HCT116 (cell line): ENCODE measurements at regions not wholly inside any gene's neighbourhood (a gene's known extent, or its start where the extent isn't known, plus 50 kb on each side); places are given as distances from the start of the nearest gene placed in this dataset.

Source experiments
- EZH2 ChIP-seq: fragments of 200-600 bp; sonication (generic); IDR thresholded peaks from 2 replicates; pipeline ENCODE4 v1.6.1; 2017; ENCODE audit warnings: antibody characterized with exemption, mixed run types
- EZH2phosphoT487 ChIP-seq: fragments of 200-600 bp; IDR thresholded peaks from 2 replicates; pipeline ENCODE4 v1.6.1; 2018; ENCODE audit warnings: antibody characterized with exemption, borderline replicate concordance
- POLR2A ChIP-seq: IDR thresholded peaks from 2 replicates; pipeline ENCODE4 v1.7.0; 2011; ENCODE audit warnings: borderline replicate concordance; ENCODE audit not compliant: insufficient read depth, insufficient read length; ENCODE audit errors: extremely low read depth
- POLR2AphosphoS5 ChIP-seq: IDR thresholded peaks from 2 replicates; pipeline ENCODE4 v1.6.1; 2011; ENCODE audit warnings: mild to moderate bottlenecking, low read depth, low read length, moderate library complexity
- TCF7L2 ChIP-seq: IDR thresholded peaks from 2 replicates; pipeline ENCODE4 v1.7.0; 2011; ENCODE audit warnings: borderline replicate concordance, inconsistent platforms; ENCODE audit not compliant: insufficient read depth, insufficient read length; ENCODE audit errors: extremely low read depth
- ZNF274 ChIP-seq: fragments of 200-500 bp; sonication (Bioruptor generic); IDR thresholded peaks from 2 replicates; pipeline ENCODE4 v1.6.1; 2014; ENCODE audit warnings: mild to moderate bottlenecking, low read depth, low read length, inconsistent platforms
- TF ChIP-seq, protein P1 (sequence below): IDR thresholded peaks from 2 replicates; pipeline ENCODE4 v1.6.1; 2012
- TF ChIP-seq, protein P2 (sequence below), 3 experiments: fragments of 200-600 bp in 1 of 3; sonication (generic) in 1 of 3; IDR thresholded peaks in 2 of 3; conservative IDR thresholded peaks in 1 of 3; 2 replicates each; pipeline ENCODE4 v1.5.1; 2012 to 2017; ENCODE audit warnings: low read depth in 2 of 3, low read length in 2 of 3, antibody characterized with exemption in 1 of 3, borderline replicate concordance in 1 of 3, control low read depth in 1 of 3, mild to moderate bottlenecking in 1 of 3, mixed read lengths in 1 of 3, mixed run types in 1 of 3, moderate library complexity in 1 of 3; ENCODE audit not compliant: insufficient read depth in 1 of 3
- TF ChIP-seq, protein P3 (sequence below): IDR thresholded peaks from 2 replicates; pipeline ENCODE4 v1.6.1; 2012; ENCODE audit warnings: low read depth

DNA sequence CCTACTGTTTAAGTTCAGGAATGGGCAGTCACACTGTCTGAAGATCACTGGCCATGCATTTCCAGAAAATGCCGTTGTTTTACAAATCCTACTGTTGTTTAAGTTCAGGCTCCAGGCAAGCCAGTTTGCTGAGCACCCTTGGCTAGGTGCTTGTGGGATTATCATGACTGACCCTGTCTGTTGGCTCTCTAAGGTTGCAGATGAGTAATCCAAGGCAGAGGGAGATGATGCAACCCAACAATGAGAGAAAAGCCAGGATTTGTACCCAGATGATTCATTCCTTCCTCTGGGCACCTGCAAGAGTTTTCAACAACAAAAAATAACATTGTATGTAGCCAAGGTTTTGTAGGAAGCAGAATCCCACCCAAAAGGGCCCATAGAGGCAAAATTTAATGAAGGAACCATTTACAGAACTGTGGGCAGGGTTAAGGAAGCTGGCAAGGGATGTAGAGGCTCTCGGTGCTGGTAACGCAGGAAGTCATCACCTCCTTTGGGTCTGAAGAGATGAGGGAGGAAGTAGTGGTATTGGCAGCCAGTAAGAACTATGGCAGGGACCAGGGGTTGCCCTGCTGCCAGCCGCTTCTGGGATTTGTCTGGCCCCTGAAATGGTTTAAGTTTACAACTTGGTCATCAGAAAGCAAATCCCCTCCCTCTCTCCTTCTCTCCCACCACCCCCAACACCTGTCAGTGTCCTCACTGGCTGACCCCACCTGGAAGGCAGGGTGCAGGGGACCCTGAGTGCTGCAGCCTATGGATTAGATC lies 54.8 kb downstream of the MSX1 start:
- no peak for TF ChIP-seq EZH2phosphoT487
- no peak for TF ChIP-seq EZH2
- no peak for TF ChIP-seq POLR2AphosphoS5
- TF ChIP-seq, protein P1, sequence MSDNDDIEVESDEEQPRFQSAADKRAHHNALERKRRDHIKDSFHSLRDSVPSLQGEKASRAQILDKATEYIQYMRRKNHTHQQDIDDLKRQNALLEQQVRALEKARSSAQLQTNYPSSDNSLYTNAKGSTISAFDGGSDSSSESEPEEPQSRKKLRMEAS, result no peak
- no peak for TF ChIP-seq POLR2A
- TF ChIP-seq, protein P2, sequence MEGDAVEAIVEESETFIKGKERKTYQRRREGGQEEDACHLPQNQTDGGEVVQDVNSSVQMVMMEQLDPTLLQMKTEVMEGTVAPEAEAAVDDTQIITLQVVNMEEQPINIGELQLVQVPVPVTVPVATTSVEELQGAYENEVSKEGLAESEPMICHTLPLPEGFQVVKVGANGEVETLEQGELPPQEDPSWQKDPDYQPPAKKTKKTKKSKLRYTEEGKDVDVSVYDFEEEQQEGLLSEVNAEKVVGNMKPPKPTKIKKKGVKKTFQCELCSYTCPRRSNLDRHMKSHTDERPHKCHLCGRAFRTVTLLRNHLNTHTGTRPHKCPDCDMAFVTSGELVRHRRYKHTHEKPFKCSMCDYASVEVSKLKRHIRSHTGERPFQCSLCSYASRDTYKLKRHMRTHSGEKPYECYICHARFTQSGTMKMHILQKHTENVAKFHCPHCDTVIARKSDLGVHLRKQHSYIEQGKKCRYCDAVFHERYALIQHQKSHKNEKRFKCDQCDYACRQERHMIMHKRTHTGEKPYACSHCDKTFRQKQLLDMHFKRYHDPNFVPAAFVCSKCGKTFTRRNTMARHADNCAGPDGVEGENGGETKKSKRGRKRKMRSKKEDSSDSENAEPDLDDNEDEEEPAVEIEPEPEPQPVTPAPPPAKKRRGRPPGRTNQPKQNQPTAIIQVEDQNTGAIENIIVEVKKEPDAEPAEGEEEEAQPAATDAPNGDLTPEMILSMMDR (IDR thresholded peaks at IDR 0.05 in 2 of 3, conservative IDR thresholded peaks at IDR 0.05 in 1 of 3; ENCODE audit: borderline replicate concordance in 1 of 3, insufficient read depth in 1 of 3, low read depth in 2 of 3, low read length in 2 of 3), result no peak
- TF ChIP-seq TCF7L2, result no peak
- TF ChIP-seq ZNF274, result no peak
- TF ChIP-seq, protein P3, sequence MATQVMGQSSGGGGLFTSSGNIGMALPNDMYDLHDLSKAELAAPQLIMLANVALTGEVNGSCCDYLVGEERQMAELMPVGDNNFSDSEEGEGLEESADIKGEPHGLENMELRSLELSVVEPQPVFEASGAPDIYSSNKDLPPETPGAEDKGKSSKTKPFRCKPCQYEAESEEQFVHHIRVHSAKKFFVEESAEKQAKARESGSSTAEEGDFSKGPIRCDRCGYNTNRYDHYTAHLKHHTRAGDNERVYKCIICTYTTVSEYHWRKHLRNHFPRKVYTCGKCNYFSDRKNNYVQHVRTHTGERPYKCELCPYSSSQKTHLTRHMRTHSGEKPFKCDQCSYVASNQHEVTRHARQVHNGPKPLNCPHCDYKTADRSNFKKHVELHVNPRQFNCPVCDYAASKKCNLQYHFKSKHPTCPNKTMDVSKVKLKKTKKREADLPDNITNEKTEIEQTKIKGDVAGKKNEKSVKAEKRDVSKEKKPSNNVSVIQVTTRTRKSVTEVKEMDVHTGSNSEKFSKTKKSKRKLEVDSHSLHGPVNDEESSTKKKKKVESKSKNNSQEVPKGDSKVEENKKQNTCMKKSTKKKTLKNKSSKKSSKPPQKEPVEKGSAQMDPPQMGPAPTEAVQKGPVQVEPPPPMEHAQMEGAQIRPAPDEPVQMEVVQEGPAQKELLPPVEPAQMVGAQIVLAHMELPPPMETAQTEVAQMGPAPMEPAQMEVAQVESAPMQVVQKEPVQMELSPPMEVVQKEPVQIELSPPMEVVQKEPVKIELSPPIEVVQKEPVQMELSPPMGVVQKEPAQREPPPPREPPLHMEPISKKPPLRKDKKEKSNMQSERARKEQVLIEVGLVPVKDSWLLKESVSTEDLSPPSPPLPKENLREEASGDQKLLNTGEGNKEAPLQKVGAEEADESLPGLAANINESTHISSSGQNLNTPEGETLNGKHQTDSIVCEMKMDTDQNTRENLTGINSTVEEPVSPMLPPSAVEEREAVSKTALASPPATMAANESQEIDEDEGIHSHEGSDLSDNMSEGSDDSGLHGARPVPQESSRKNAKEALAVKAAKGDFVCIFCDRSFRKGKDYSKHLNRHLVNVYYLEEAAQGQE, result no peak
